ENCODE measurements at regions not wholly inside any gene's neighbourhood (a gene's known extent, or its start where the extent isn't known, plus 50 kb on each side); places are given as distances from the start of the nearest gene placed in this dataset.

- DNase-seq (ENCODE audit: insufficient read length, low spot score) (no peak), FAIRE-seq (no peak)
These were observed 59.2 kb upstream of the PGR start for GRCh38 chr11:101188801-101189200.

GRCh38 chr11:101188173-101188572 is 58.6 kb upstream of the PGR start:
- no peak for TF ChIP-seq CTCF (IDR thresholded peaks at IDR 0.05; ENCODE audit: insufficient read depth, missing control alignments)
- DNase-seq (ENCODE audit: insufficient read length, low spot score) (no peak), FAIRE-seq (no peak)

More at GRCh38 chr11:101188801-101189200, 59.2 kb upstream of the PGR start:
- TF ChIP-seq CTCF (IDR thresholded peaks at IDR 0.05; ENCODE audit: insufficient read depth, missing control alignments), result no peak

- DNase-seq (ENCODE audit: insufficient read length, low spot score) (no peak), FAIRE-seq (no peak)
These were observed 58.1 kb upstream of the PGR start for GRCh38 chr11:101187748-101188147.

GRCh38 chr11:101185985-101186384 is 56.4 kb upstream of the PGR start:
- TF ChIP-seq CTCF (IDR thresholded peaks at IDR 0.05; ENCODE audit: insufficient read depth, missing control alignments), result no peak
- FAIRE-seq, result no peak

More at GRCh38 chr11:101187748-101188147, 58.1 kb upstream of the PGR start:
- TF ChIP-seq CTCF (IDR thresholded peaks at IDR 0.05; ENCODE audit: insufficient read depth, missing control alignments), result no peak

GRCh38 chr11:101182467-101182866 is 52.9 kb upstream of the PGR start:
- DNase-seq (ENCODE audit: insufficient read length, low spot score) (no peak), FAIRE-seq (no peak)
- no peak for TF ChIP-seq CTCF (IDR thresholded peaks at IDR 0.05; ENCODE audit: insufficient read depth, missing control alignments)

More at GRCh38 chr11:101185985-101186384, 56.4 kb upstream of the PGR start:
- no peak for DNase-seq (ENCODE audit: insufficient read length, low spot score)

- DNase-seq (ENCODE audit: insufficient read length, low spot score) (no peak), FAIRE-seq (no peak)
- no peak for TF ChIP-seq CTCF (IDR thresholded peaks at IDR 0.05; ENCODE audit: insufficient read depth, missing control alignments)
These were observed 50.9 kb upstream of the PGR start for GRCh38 chr11:101180481-101180880.
